GM21360 (cell line): ENCODE measurements at regions not wholly inside any gene's neighbourhood (a gene's known extent, or its start where the extent isn't known, plus 50 kb on each side); places are given as distances from the start of the nearest gene placed in this dataset.

ENCODE experiments used
- ATAC-seq: cut with Tn5 transposase; IDR thresholded peaks from one replicate; pipeline ENCODE4 v1.9.1; 2021; ENCODE audit warnings: mild to moderate bottlenecking, moderate library complexity; ENCODE audit not compliant: unreplicated experiment

- ATAC-seq = no peak
Measured at GRCh38 chr2:176642074-176642473, 372.8 kb downstream of the MTX2 start.

DNA sequence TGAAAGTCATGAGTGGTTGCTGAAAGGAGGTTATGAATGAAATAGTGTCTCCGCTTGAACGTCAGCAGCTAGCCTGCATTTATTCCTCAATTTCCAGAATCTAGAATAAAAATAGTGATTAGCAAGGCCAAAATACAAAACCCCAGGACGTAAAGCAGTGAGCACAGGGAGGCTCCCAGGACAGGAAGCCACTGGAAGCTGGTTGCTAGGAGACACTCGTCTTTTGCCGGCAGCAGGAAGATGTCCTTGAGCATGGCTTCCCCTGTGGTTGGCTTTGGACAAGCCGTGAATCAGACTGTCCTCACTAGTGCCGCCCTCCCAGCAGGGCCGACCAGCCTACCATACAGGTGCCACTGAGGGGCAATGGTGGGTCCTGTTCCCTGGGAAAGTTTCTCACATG is 374.4 kb downstream of the MTX2 start:
- ATAC-seq = no peak

DNA sequence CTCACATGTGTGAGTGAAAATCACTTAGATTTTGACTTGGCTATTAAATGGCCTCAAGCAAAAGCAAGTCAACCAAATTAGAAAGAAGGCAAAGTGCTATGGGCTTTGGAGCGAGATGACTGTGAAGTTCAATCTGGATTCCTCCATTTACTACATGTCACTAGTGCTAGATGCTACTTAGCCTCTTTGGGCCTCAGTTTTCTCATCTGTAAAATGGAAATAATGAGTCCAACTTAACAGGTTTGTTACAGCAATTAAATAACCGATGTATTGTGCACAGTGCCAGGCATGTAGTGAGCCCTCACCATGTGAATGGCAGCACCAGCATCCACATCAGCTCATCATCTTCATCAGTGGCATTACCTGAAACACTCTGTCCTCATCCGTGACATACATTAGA is 376.3 kb downstream of the MTX2 start:
- ATAC-seq = no peak

- ATAC-seq = no peak
Measured at GRCh38 chr2:176646033-176646615, 376.9 kb downstream of the MTX2 start.

GRCh38 chr2:176647325-176648165 is 378.3 kb downstream of the MTX2 start:
- no peak for ATAC-seq

DNA sequence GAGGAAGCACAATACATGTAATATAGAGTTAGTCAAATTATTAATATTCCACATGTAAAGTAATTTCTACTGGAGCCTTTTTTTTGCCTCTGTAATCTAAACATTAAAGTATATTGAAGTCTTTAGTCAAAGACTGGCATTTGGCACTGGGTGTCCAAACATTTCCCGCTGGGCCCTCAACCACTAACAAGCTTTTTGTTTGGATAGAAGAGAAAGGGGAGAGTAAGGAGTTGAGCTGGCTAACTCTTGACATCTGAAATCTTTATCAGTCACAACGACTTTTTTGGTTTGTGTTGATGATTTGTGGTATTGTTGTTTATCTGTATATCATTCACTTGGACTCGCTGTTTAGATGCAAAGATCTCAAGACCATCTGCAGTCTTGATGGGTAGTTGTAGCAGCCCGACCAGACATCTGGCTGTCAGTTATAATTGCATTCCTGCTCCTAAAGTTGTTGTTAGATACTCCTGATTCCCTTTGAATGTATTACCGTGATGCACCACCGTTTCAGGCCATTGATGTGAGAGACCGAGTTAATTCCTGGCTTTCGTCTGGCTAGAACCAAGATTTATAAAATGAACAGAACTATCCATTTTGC is 379.6 kb downstream of the MTX2 start:
- ATAC-seq = no peak

GRCh38 chr2:176650104-176650837 is 381.0 kb downstream of the MTX2 start:
- ATAC-seq = no peak

- no peak for ATAC-seq
Measured at GRCh38 chr2:176650838-176651555, 381.8 kb downstream of the MTX2 start.

DNA sequence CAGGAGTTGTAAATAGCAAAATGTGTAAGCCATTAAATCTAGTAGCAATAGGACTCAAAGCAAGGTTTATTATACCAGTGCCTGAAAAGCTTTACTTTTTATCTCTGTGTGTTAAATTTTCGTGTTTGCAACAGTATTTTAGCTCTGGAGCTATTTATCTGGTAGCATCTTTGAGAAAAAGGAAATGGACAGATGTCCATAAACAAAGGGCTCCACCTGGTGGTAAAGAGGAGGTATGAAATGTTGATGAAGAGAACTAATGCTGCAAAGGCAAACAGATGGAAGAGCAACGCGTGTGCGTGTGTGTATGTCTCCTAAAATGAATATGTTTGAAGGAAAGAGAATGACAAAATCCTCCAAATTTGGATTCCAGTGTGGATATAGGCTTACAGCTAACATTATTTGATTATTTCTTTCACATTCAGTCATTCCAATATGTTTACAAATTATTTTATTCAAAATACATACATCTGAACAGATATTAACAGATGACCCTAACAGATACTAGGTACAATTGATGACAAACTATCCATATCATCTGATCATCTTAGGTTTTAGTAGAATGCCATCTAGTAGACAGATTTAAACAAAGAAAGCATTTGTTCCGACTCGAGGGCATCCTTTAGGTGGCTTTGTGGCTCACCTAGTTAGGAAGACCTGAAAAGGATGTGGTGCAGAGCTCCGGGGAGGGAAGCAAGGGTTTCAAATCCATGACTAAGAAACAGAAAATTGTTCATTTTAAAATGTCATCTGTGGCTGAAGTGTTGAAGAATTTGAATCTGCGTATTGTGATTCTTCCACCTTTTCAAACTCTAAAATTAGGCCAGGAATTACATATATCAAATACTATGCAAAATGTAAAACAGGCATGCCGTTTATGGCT is 383.3 kb downstream of the MTX2 start:
- ATAC-seq = no peak

DNA sequence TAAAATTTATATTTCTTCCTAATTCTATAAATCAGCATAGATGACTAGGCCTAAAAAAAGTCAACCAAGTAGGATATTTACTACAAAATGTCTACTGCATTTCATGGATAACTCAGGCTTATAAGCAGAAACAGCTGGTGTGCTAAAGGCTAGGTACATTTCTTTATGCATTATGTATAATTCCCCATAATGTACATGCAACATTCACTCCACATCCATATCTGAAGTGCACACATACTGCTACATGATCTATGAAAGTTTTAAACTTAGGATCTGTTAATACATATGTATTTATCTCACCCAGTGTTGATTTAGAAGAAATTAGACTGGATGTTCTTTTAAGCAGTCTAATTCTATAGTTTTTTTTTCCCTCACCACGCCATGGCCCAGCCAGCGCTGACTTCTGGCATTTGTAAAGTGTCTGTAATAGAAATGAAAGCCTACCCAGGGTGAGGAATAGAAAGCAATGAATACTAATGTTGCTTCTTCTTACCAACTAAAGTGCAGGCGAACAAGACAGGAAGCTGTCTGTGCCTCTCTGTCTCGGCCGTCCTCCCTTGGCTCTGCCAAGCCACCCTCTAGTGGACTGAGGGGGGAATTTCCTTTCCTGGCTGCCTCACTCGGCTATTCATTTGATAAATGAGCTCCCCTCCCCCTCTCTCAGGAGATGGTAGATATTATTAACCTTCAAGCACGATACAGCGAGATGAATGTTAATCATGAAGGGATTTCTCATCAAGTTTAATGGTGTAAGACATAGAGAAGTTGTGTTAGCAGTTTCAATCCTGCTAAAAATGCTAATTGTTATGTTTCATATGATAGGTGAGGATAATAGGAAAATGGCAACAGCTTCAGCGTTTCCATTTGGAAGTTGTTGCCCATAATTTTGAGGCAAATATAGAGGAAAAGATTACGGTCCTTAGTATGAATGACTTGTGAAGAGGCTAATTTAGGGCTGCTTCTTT is 384.5 kb downstream of the MTX2 start:
- ATAC-seq = peak; percentile 80

GRCh38 chr2:176656038-176656775 is 387.0 kb downstream of the MTX2 start:
- no peak for ATAC-seq

DNA sequence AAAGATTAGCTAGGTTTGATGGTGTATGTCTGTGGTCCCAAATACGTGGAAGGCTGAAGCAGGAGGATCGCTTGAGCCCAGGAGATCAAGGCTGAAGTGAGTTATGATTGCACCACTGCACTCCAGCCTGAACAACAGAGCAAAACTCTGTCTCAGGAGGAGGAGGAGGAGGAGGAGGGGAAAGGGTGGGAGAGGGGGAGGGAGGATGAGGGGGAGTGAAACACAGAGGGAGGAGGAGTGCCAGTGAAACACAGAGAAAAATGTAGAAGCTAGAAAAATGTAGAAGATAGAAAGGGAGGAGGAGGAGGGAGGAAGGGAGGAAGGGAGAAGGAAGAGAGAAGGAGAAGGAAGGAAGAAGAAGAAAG is 387.5 kb downstream of the MTX2 start:
- ATAC-seq = no peak

DNA sequence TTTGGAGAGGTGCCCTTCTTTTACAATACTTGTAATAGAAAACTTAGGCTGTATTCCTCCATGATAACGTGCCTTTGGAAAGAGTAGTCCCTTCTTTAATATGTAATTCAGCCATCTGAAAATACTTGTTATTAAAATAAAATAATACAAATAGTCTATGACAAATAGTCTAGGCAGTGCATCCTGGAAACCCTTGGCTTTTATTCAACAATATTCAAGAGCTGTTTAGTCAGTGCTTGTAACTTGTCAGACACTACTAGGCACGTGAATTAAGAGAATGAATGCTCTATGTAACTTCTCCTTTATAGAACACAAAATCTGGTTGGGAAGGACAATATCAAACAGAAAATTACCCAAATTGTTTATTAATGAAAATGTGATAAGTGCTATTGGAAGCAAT is 388.2 kb downstream of the MTX2 start:
- no peak for ATAC-seq

DNA sequence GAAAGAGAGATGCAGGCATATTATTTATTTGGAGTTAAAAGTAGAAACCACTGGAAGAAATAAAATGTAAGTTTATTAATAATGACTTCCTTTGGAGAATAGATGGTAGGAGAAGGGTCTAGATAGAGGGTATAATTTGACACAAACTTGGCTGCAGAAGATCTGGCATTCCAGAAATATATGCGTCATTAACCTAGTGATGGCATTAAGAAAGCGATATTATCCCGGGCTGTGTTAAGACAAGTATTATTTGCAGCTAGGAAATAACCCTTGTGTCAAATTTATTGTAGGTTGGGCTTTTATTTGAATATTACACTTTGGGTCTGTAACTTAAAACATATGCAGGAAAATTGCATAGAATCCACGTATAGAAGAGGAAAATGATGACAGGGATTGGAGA is 389.5 kb downstream of the MTX2 start:
- no peak for ATAC-seq

DNA sequence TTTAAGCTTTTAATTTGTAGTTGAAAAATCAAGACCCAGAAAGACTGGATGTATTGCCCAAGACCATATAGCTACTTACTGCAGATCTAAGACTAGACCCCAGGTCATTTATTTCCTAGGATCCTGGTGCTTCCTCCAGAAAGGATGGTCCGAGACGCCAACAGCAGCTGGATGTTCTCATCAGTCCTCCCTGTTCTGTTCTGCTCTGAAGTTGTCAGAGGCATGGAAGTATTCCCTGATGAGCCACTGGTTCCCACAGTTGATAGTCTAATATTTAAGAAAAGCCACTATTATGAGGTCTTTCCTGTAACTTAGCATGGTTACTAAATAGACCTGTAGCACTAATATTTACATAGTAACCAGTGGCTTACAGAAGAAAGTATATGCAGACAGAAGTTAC is 393.5 kb downstream of the MTX2 start:
- ATAC-seq = no peak

DNA sequence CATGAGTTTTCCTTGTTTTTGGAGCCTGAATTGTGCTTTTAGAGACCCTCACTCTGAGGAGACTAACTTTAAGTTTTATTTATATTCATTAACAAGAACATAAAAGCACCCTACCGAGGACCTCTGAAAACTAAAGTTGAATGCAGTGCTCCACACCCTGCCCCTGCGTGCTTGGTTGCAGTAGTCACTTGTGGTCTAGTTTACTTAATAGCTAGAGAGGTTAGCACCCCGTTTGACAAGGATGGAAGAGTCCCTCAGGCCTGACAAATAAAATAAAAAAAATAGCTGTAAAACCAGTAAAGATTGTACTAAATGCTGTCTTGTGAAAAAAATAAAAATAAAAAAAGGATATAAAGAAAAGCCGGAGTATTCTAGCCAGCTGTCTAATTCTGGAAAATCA is 395.2 kb downstream of the MTX2 start:
- ATAC-seq = no peak

DNA sequence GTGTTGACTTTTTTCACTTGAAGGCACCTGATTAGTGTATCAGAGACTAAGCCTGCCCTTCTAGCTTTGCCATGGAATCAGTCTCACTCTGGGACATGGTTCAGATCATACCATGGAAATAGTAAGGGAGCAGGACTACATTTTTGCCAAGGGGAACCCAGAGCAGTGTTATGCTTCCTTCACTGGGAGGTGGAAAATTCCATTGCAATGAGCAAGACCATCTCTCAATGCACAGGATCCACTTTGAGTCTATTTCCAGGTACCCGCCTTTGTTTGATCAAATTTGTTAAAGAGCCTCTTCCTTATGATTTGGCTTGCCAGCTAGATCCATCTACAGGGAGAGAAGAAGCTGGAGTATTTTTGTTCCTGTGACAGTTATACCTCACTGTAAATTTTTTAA is 395.8 kb downstream of the MTX2 start:
- ATAC-seq = no peak

- no peak for ATAC-seq
Measured at GRCh38 chr2:176668912-176669311, 399.7 kb downstream of the MTX2 start.
